ENCODE measurements at regions not wholly inside any gene's neighbourhood (a gene's known extent, or its start where the extent isn't known, plus 50 kb on each side); places are given as distances from the start of the nearest gene placed in this dataset.

- Mint-ChIP-seq H3K9me3 (peaks cover 3 to 15% of the 10 kb centered on the region in 2 donors), H3K27me3 (ENCODE audit: low read depth in 2 of 2) (no peaks in the 10 kb centered on the region), H3K4me1 (no peaks in the 10 kb centered on the region), H3K4me3 (no peak overlapping the region), H3K27ac (no peak overlapping the region), H3K36me3 (no peaks in the 10 kb centered on the region)
- no peaks in the 10 kb centered on the region for H3K4me1 ChIP-seq (ENCODE audit: control insufficient read depth, insufficient read depth, low read length)
- H3K27ac ChIP-seq (ENCODE audit: low read length) = no peak overlapping the region
- no peak for ATAC-seq
- TF ChIP-seq CTCF (IDR thresholded peaks at IDR 0.05) = no peak
- no peak overlapping the region for H3K4me3 ChIP-seq (ENCODE audit: low read length)
- DNase-seq = no peak
- 83% methylated on average over 4 of the region's 6 CpGs for WGBS (ENCODE audit: insufficient coverage)
- no peaks in the 10 kb centered on the region for H3K36me3 ChIP-seq (ENCODE audit: control insufficient read depth, insufficient read depth, low read length)
- intact Hi-C loops (cut with micrococcal nuclease) = no loop called here
- H3K9me3 ChIP-seq (ENCODE audit: control insufficient read depth, insufficient read depth, low read length) = no peaks in the 10 kb centered on the region
- no peaks in the 10 kb centered on the region for H3K27me3 ChIP-seq (ENCODE audit: control insufficient read depth, insufficient read depth, low read length)
Measured at GRCh38 chr12:97763113-97763512, 300.5 kb downstream of the RMST start.

- H3K4me1 Mint-ChIP-seq = no peaks in the 10 kb centered on the region
- no peak overlapping the region for H3K4me3 Mint-ChIP-seq
- no peaks in the 10 kb centered on the region for H3K4me1 ChIP-seq (ENCODE audit: control insufficient read depth, insufficient read depth, low read length)
- intact Hi-C loops (cut with micrococcal nuclease) = no loop called here
- H3K27me3 ChIP-seq (ENCODE audit: control insufficient read depth, insufficient read depth, low read length) = no peaks in the 10 kb centered on the region
- H3K27me3 Mint-ChIP-seq (ENCODE audit: low read depth in 2 of 2) = no peaks in the 10 kb centered on the region
- H3K36me3 Mint-ChIP-seq = no peaks in the 10 kb centered on the region
- no peak overlapping the region for H3K4me3 ChIP-seq (ENCODE audit: low read length)
- no peak for TF ChIP-seq CTCF (IDR thresholded peaks at IDR 0.05)
- H3K27ac Mint-ChIP-seq = no peak overlapping the region
- no peaks in the 10 kb centered on the region for H3K9me3 ChIP-seq (ENCODE audit: control insufficient read depth, insufficient read depth, low read length)
- DNase-seq (no peak), ATAC-seq (no peak)
- H3K9me3 Mint-ChIP-seq = peaks cover 8 to 15% of the 10 kb centered on the region in 2 donors
- no peak overlapping the region for H3K27ac ChIP-seq (ENCODE audit: low read length)
- no peaks in the 10 kb centered on the region for H3K36me3 ChIP-seq (ENCODE audit: control insufficient read depth, insufficient read depth, low read length)
Measured at GRCh38 chr12:97764700-97765099, 302.1 kb downstream of the RMST start.

- no peak overlapping the region for H3K4me3 Mint-ChIP-seq
- Histone ChIP-seq H3K36me3 (ENCODE audit: control insufficient read depth, insufficient read depth, low read length) (no peaks in the 10 kb centered on the region), H3K27me3 (ENCODE audit: control insufficient read depth, insufficient read depth, low read length) (no peaks in the 10 kb centered on the region), H3K4me3 (ENCODE audit: low read length) (no peak overlapping the region), H3K27ac (ENCODE audit: low read length) (no peak overlapping the region), H3K4me1 (ENCODE audit: control insufficient read depth, insufficient read depth, low read length) (no peaks in the 10 kb centered on the region), H3K9me3 (ENCODE audit: control insufficient read depth, insufficient read depth, low read length) (no peaks in the 10 kb centered on the region)
- no CpG with 5 or more reads among the region's 2 CpGs for WGBS (ENCODE audit: insufficient coverage)
- no peaks in the 10 kb centered on the region for H3K36me3 Mint-ChIP-seq
- no peaks in the 10 kb centered on the region for H3K27me3 Mint-ChIP-seq (ENCODE audit: low read depth in 2 of 2)
- no peak for DNase-seq
- no peak overlapping the region for H3K27ac Mint-ChIP-seq
- no peak for ATAC-seq
- peaks cover 5 to 11% of the 10 kb centered on the region in 2 donors for H3K9me3 Mint-ChIP-seq
- no peaks in the 10 kb centered on the region for H3K4me1 Mint-ChIP-seq
- TF ChIP-seq CTCF (IDR thresholded peaks at IDR 0.05) = no peak
- intact Hi-C loops (cut with micrococcal nuclease) = no loop called here
Measured at GRCh38 chr12:97767347-97767746, 304.7 kb downstream of the RMST start.

- Mint-ChIP-seq H3K27ac (no peak overlapping the region), H3K4me3 (no peak overlapping the region), H3K4me1 (no peaks in the 10 kb centered on the region), H3K36me3 (peaks cover 6% of the 10 kb centered on the region), H3K27me3 (ENCODE audit: low read depth in 2 of 2) (no peaks in the 10 kb centered on the region), H3K9me3 (peaks cover 9 to 12% of the 10 kb centered on the region in 2 donors)
- H3K27me3 ChIP-seq (ENCODE audit: control insufficient read depth, insufficient read depth, low read length) = no peaks in the 10 kb centered on the region
- intact Hi-C loops (cut with micrococcal nuclease) = no loop called here
- no peak overlapping the region for H3K4me3 ChIP-seq (ENCODE audit: low read length)
- no peak for DNase-seq
- no peak for ATAC-seq
- H3K4me1 ChIP-seq (ENCODE audit: control insufficient read depth, insufficient read depth, low read length) = no peaks in the 10 kb centered on the region
- 75% methylated on average over 3 of the region's 3 CpGs for WGBS (ENCODE audit: insufficient coverage)
- H3K9me3 ChIP-seq (ENCODE audit: control insufficient read depth, insufficient read depth, low read length) = no peaks in the 10 kb centered on the region
- no peaks in the 10 kb centered on the region for H3K36me3 ChIP-seq (ENCODE audit: control insufficient read depth, insufficient read depth, low read length)
- H3K27ac ChIP-seq (ENCODE audit: low read length) = no peak overlapping the region
- no peak for TF ChIP-seq CTCF (IDR thresholded peaks at IDR 0.05)
Measured at GRCh38 chr12:97778111-97778510, 315.5 kb downstream of the RMST start.
